ENCODE measurements at regions not wholly inside any gene's neighbourhood (a gene's known extent, or its start where the extent isn't known, plus 50 kb on each side); places are given as distances from the start of the nearest gene placed in this dataset.

GRCh38 chr4:166498546-166498945 is 625.5 kb downstream of the TLL1 start:
- DNase-seq, result peak; percentile 84

- no peak for DNase-seq
Measured at GRCh38 chr4:166499820-166500219, 626.8 kb downstream of the TLL1 start.

- no peak for DNase-seq
Measured at GRCh38 chr4:166501941-166502382, 628.9 kb downstream of the TLL1 start.

GRCh38 chr4:166502660-166503059 is 629.6 kb downstream of the TLL1 start:
- no peak for DNase-seq

- DNase-seq, result no peak
Measured at GRCh38 chr4:166506051-166506450, 633.0 kb downstream of the TLL1 start.

- DNase-seq, result no peak
Measured at GRCh38 chr4:166512267-166512666, 639.2 kb downstream of the TLL1 start.

GRCh38 chr4:166518315-166518714 is 645.3 kb downstream of the TLL1 start:
- no peak for DNase-seq

- DNase-seq, result no peak
Measured at GRCh38 chr4:166518776-166519175, 645.7 kb downstream of the TLL1 start.

- no peak for DNase-seq
Measured at GRCh38 chr4:166519774-166520173, 646.7 kb downstream of the TLL1 start.

GRCh38 chr4:166527500-166527899 is 654.5 kb downstream of the TLL1 start:
- DNase-seq, result no peak

- DNase-seq, result no peak
Measured at GRCh38 chr4:166531703-166532102, 658.7 kb downstream of the TLL1 start.

GRCh38 chr4:166535865-166536264 is 662.8 kb downstream of the TLL1 start:
- DNase-seq, result no peak

GRCh38 chr4:166538491-166539005 is 665.5 kb downstream of the TLL1 start:
- DNase-seq, result no peak

GRCh38 chr4:166546009-166546408 is 673.0 kb downstream of the TLL1 start:
- DNase-seq, result no peak

- DNase-seq, result no peak
Measured at GRCh38 chr4:166577639-166578038, 656.7 kb downstream of the SPOCK3 start.

GRCh38 chr4:166585491-166585890 is 648.8 kb downstream of the SPOCK3 start:
- DNase-seq, result no peak

GRCh38 chr4:166594326-166594946 is 639.9 kb downstream of the SPOCK3 start:
- peak; percentile 40 for DNase-seq

- DNase-seq, result no peak
Measured at GRCh38 chr4:166600264-166600663, 634.0 kb downstream of the SPOCK3 start.

- DNase-seq, result no peak
Measured at GRCh38 chr4:166602068-166602467, 632.2 kb downstream of the SPOCK3 start.

- no peak for DNase-seq
Measured at GRCh38 chr4:166622425-166622977, 611.8 kb downstream of the SPOCK3 start.

- no peak for DNase-seq
Measured at GRCh38 chr4:166625018-166625637, 609.2 kb downstream of the SPOCK3 start.

- DNase-seq, result no peak
Measured at GRCh38 chr4:166628454-166628853, 605.8 kb downstream of the SPOCK3 start.

GRCh38 chr4:166635367-166635766 is 598.9 kb downstream of the SPOCK3 start:
- no peak for DNase-seq

- no peak for DNase-seq
Measured at GRCh38 chr4:166637816-166638215, 596.5 kb downstream of the SPOCK3 start.

All from NCI-H1048 (cell line).